Gastroesophageal sphincter (tissue), 4 donors: ENCODE measurements at regions not wholly inside any gene's neighbourhood (a gene's known extent, or its start where the extent isn't known, plus 50 kb on each side); places are given as distances from the start of the nearest gene placed in this dataset.

Experiments used
- ATAC-seq: fragments of 150-250 bp; one replicate; pipeline ENCODE4 v1.9.1; 2016; ENCODE audit warnings: mild to moderate bottlenecking, moderate library complexity
- H3K27ac ChIP-seq, 4 donors: fragments of 200-600 bp; sonication (generic) in 3 of 4; 1 replicate in 3 of 4; 2 replicates in 1 of 4; pipeline ENCODE4 v1.5.1; 2016 to 2019
- H3K27me3 ChIP-seq: fragments of 200-600 bp; sonication (generic); one replicate; pipeline ENCODE4 v1.5.1; 2019
- H3K36me3 ChIP-seq, 2 donors: fragments of 200-600 bp; sonication (generic); one replicate each; pipeline ENCODE4 v1.5.1; 2019; ENCODE audit warnings: control low read depth in 1 of 2
- H3K4me1 ChIP-seq, 3 donors: fragments of 200-600 bp; sonication (generic); 1 replicate in 2 of 3; 2 replicates in 1 of 3; pipeline ENCODE4 v1.5.1; 2016 to 2019; ENCODE audit warnings: control low read depth in 2 of 3
- H3K4me3 ChIP-seq, 2 donors: fragments of 200-600 bp; sonication (generic); one replicate each; pipeline ENCODE4 v1.5.1; 2019; ENCODE audit warnings: mild to moderate bottlenecking in 1 of 2, moderate library complexity in 1 of 2
- H3K9me3 ChIP-seq, 3 donors: fragments of 200-600 bp; sonication (generic); one replicate each; pipeline ENCODE4 v1.5.1; 2017 to 2019; ENCODE audit warnings: control low read depth in 2 of 3
- EP300 ChIP-seq: sonication (generic); formaldehyde crosslinking; IDR thresholded peaks from one replicate; pipeline ENCODE4 v1.6.1; 2017; ENCODE audit warnings: antibody characterized with exemption, mild to moderate bottlenecking
- POLR2A ChIP-seq, 2 donors: fragments of 450-650 bp; IDR thresholded peaks; one replicate each; pipeline ENCODE4 v1.6.1; 2017; ENCODE audit warnings: antibody characterized with exemption in 2 of 2, mild to moderate bottlenecking in 2 of 2, moderate library complexity in 1 of 2
- POLR2AphosphoS5 ChIP-seq: sonication (generic); formaldehyde crosslinking; IDR thresholded peaks from one replicate; pipeline ENCODE4 v1.6.1; 2017; ENCODE audit warnings: antibody characterized with exemption
- WGBS, 2 donors: methylation state at CpG; one replicate each; pipeline ENCODE4 v1.1.5; 2018; ENCODE audit warnings: low coverage in 1 of 2; 5-methylcytosine and 5-hydroxymethylcytosine counted together
- TF ChIP-seq, protein P1 (sequence below), 4 experiments: fragments of 200-600 bp in 2 of 4; fragments of 450-650 bp in 2 of 4; sonication (generic) in 1 of 4; IDR thresholded peaks; one replicate each; pipeline ENCODE4 v1.5.1; 2017 to 2019; ENCODE audit warnings: antibody characterized with exemption in 4 of 4, mild to moderate bottlenecking in 2 of 4, moderate library complexity in 2 of 4

DNA sequence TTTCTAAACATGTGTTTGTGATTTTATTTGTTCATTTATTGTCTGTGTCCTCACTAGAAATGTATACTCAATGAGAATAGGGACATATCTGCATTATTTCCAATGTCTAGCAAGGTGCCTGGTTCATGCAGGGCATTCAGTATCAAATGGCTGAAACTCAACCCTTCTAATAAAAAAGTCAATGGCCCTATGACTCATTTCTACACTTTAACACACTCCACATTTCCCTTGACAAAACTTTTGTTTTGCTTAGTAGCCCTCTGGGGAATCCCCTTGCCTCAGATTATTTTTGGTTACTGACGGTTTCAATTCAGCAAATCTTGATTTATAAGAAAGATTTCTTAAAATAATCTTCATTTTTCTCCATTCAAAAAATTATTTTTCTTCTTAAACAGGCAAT is 206.0 kb upstream of the DMRTA1 start:
- ATAC-seq: no peak
- Histone ChIP-seq H3K27me3 (no peaks in the 10 kb centered on the region), H3K4me1 (peaks cover 0 to 3% (median 0%) of the 10 kb centered on the region in 3 donors), H3K9me3 (no peaks in the 10 kb centered on the region), H3K4me3 (no peak overlapping the region), H3K36me3 (no peaks in the 10 kb centered on the region), H3K27ac (no peak overlapping the region)
- TF ChIP-seq POLR2AphosphoS5 (no peak), POLR2A (IDR thresholded peaks at IDR 0.05) (no peak), EP300 (no peak)
- TF ChIP-seq, protein P1, sequence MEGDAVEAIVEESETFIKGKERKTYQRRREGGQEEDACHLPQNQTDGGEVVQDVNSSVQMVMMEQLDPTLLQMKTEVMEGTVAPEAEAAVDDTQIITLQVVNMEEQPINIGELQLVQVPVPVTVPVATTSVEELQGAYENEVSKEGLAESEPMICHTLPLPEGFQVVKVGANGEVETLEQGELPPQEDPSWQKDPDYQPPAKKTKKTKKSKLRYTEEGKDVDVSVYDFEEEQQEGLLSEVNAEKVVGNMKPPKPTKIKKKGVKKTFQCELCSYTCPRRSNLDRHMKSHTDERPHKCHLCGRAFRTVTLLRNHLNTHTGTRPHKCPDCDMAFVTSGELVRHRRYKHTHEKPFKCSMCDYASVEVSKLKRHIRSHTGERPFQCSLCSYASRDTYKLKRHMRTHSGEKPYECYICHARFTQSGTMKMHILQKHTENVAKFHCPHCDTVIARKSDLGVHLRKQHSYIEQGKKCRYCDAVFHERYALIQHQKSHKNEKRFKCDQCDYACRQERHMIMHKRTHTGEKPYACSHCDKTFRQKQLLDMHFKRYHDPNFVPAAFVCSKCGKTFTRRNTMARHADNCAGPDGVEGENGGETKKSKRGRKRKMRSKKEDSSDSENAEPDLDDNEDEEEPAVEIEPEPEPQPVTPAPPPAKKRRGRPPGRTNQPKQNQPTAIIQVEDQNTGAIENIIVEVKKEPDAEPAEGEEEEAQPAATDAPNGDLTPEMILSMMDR (IDR thresholded peaks at IDR 0.05): no peak
- WGBS, 2 donors: 5 to 38% methylated on average over 1 of the region's 1 CpG

DNA sequence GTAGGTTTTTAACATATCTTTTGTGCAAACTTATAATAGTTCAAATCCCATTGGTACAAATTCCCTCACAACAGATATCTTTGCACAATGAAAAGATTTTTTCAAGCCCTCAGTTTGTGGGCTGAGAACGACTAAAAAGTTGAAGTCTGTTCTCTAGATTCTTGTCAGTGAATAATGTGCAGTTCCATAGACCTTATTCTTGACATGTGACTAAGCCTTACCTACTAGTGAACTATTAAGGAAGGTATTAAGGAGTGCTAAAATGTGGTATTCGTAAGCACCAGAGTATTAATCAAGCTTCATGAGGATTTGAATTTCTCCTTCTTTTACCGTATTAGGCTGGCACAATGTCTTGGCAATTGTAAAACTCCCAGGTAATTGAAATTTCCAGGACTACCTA is 205.6 kb upstream of the DMRTA1 start:
- Histone ChIP-seq H3K27me3 (no peaks in the 10 kb centered on the region), H3K4me1 (peaks cover 0 to 3% (median 0%) of the 10 kb centered on the region in 3 donors), H3K9me3 (no peaks in the 10 kb centered on the region), H3K4me3 (no peak overlapping the region), H3K36me3 (no peaks in the 10 kb centered on the region), H3K27ac (no peak overlapping the region)
- TF ChIP-seq, protein P1 (IDR thresholded peaks at IDR 0.05): no peak
- TF ChIP-seq POLR2AphosphoS5 (no peak), EP300 (no peak), POLR2A (IDR thresholded peaks at IDR 0.05) (no peak)
- 36 to 66% methylated on average over 3 of the region's 3 CpGs for WGBS, 2 donors
- ATAC-seq: no peak

DNA sequence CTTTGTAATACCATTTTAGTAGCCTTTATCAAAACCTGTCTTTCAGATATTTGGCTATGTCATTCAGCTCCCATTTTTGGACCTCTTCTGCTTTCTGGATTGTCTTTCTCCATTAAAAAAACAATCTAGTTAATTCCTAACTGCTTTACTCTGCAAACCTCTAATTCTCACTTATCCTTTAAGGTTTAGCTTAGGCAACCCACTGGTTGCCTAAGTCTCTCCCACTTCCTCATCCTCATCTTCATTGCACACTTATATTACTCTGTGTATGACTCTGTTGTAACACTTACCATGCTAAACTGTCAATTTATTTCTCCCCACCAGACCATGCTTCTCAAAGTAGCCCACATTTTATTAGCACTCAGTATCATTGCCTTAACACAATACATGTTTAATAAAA is 205.0 kb upstream of the DMRTA1 start:
- ATAC-seq: no peak
- TF ChIP-seq, protein P1 (IDR thresholded peaks at IDR 0.05): no peak
- no peak for TF ChIP-seq POLR2AphosphoS5
- no peak for TF ChIP-seq EP300
- TF ChIP-seq POLR2A (IDR thresholded peaks at IDR 0.05): no peak
- H3K36me3 ChIP-seq: no peaks in the 10 kb centered on the region

DNA sequence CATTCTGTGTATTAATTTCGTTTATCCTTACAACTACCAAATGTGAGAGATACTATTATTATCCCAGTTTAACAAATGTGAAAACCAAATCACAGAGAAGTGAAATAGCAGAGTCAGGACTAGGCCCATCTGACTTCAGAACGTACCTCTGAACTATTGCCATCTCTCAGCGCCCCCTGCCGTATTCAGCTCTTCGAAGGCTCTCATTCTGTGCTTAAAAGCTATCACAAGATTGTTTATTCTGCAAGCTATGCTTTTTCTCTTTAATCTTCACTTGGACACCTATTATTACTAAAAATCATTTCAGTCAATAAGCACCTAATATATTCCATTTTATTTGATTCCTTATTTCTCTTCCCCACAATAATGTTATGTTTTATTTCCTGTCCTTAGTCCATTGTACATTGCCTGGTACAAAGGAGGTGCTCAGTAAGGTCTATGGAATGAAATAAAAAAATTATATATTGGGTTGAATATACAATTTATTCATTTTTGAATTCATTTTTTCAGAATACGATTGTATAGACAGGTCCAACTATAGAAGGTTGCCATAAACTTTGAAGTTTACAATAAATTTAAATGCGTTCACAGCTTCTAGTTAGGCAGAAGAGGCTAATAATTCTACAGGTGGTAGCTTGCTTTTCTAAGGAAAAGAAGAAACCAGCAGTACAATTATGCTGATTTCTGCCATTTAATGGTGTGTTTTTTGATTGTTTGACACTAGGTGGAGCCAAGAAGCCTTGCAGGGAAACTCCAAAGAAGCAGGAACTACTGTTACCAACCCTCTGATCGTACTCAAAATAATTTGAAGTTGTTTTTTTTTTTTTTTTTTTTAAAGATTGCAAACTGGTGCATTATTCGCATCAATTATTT is 202.2 kb upstream of the DMRTA1 start:
- no peak overlapping the region for H3K4me3 ChIP-seq
- H3K27ac ChIP-seq: no peak overlapping the region
- H3K9me3 ChIP-seq: peaks cover 0 to 4% (median 0%) of the 10 kb centered on the region in 3 donors
- no peak for ATAC-seq
- H3K36me3 ChIP-seq: no peaks in the 10 kb centered on the region
- peaks cover 0 to 3% (median 0%) of the 10 kb centered on the region in 3 donors for H3K4me1 ChIP-seq
- 27 to 34% methylated on average over 7 to 9 of the region's 9 CpGs for WGBS, 2 donors
- TF ChIP-seq, protein P1 (IDR thresholded peaks at IDR 0.05): peak in 3 of 4 experiments; percentile 19 to 47 (median 23)
- TF ChIP-seq EP300: no peak
- no peaks in the 10 kb centered on the region for H3K27me3 ChIP-seq

More for the DNA sequence above, 205.0 kb upstream of the DMRTA1 start:
- Histone ChIP-seq H3K27me3 (no peaks in the 10 kb centered on the region), H3K4me3 (no peak overlapping the region), H3K9me3 (no peaks in the 10 kb centered on the region), H3K4me1 (peaks cover 0 to 3% (median 0%) of the 10 kb centered on the region in 3 donors), H3K27ac (no peak overlapping the region)

DNA sequence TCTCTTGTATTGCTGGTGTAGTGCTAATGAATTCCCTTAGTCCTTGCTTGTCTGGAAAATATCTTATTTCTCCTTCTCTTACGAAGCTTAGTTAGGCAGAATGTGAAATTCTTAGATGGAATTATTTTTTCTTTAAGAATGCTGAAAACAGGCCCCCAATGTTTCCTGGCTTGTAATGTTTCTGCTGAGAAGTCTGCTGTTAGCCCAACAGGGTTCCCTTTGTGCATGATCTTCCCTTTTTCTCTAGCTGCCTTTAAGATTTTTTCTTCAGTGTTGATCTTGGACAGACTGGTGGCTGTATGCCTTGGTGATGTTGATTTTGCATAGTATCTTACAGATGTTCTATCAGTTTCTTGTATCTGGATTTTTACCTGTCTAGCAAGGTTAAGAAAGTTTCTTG is 191.3 kb upstream of the DMRTA1 start:
- H3K4me1 ChIP-seq: no peaks in the 10 kb centered on the region
- no peak for ATAC-seq
- no peak overlapping the region for H3K4me3 ChIP-seq
- H3K27me3 ChIP-seq: peaks cover 16% of the 10 kb centered on the region
- TF ChIP-seq EP300: no peak
- no peak for TF ChIP-seq POLR2AphosphoS5
- TF ChIP-seq POLR2A (IDR thresholded peaks at IDR 0.05): no peak
- TF ChIP-seq, protein P1 (IDR thresholded peaks at IDR 0.05): no peak
- no peak overlapping the region for H3K27ac ChIP-seq
- 60 to 67% methylated on average over 1 of the region's 1 CpG for WGBS, 2 donors
- H3K36me3 ChIP-seq: no peaks in the 10 kb centered on the region
- H3K9me3 ChIP-seq: peaks cover 0 to 33% (median 0%) of the 10 kb centered on the region in 3 donors
